HG03159 (cell line): ENCODE measurements at regions not wholly inside any gene's neighbourhood (a gene's known extent, or its start where the extent isn't known, plus 50 kb on each side); places are given as distances from the start of the nearest gene placed in this dataset.
"Not testable (repeated sequence)": the region's sequence is repeated elsewhere in the genome, so short reads cannot be mapped to it uniquely, and the experiment has no call there.

Experiments
- ATAC-seq: cut with Tn5 transposase; IDR thresholded peaks from one replicate; pipeline ENCODE4 v1.9.1; 2021; ENCODE audit warnings: mild to moderate bottlenecking, moderate library complexity; ENCODE audit not compliant: unreplicated experiment

- ATAC-seq: no peak
These were observed 201.1 kb downstream of the VAPA start for GRCh38 chr18:10114717-10115463.

GRCh38 chr18:10116574-10116973 is 202.8 kb downstream of the VAPA start:
- ATAC-seq: no peak

GRCh38 chr18:10119528-10119927 is 205.7 kb downstream of the VAPA start:
- no peak for ATAC-seq

- ATAC-seq: no peak
These were observed 206.2 kb downstream of the VAPA start for GRCh38 chr18:10119991-10120390.

- no peak for ATAC-seq
These were observed 206.8 kb downstream of the VAPA start for GRCh38 chr18:10120622-10121021.

- ATAC-seq: no peak
These were observed 207.2 kb downstream of the VAPA start for GRCh38 chr18:10121028-10121427.

- no peak for ATAC-seq
These were observed 208.1 kb downstream of the VAPA start for GRCh38 chr18:10121786-10122515.

- ATAC-seq: no peak
These were observed 209.5 kb downstream of the VAPA start for GRCh38 chr18:10122988-10123950.

GRCh38 chr18:10124071-10124470 is 210.3 kb downstream of the VAPA start:
- no peak for ATAC-seq

- ATAC-seq: no peak
These were observed 210.7 kb downstream of the VAPA start for GRCh38 chr18:10124557-10124956.

GRCh38 chr18:10124967-10125366 is 211.2 kb downstream of the VAPA start:
- no peak for ATAC-seq

GRCh38 chr18:10127729-10128128 is 213.9 kb downstream of the VAPA start:
- ATAC-seq: no peak

- ATAC-seq: no peak
These were observed 215.2 kb downstream of the VAPA start for GRCh38 chr18:10128921-10129501.

GRCh38 chr18:10130606-10131005 is 216.8 kb downstream of the VAPA start:
- ATAC-seq: no peak

GRCh38 chr18:10131081-10131459 is 217.3 kb downstream of the VAPA start:
- no peak for ATAC-seq

- ATAC-seq: no peak
These were observed 217.9 kb downstream of the VAPA start for GRCh38 chr18:10131460-10132395.

- no peak for ATAC-seq
These were observed 219.7 kb downstream of the VAPA start for GRCh38 chr18:10133516-10133915.

GRCh38 chr18:10134204-10134603 is 220.4 kb downstream of the VAPA start:
- no peak for ATAC-seq

GRCh38 chr18:10134749-10135148 is 220.9 kb downstream of the VAPA start:
- not testable (repeated sequence) for ATAC-seq
